ENCODE measurements at regions not wholly inside any gene's neighbourhood (a gene's known extent, or its start where the extent isn't known, plus 50 kb on each side); places are given as distances from the start of the nearest gene placed in this dataset.

DNA sequence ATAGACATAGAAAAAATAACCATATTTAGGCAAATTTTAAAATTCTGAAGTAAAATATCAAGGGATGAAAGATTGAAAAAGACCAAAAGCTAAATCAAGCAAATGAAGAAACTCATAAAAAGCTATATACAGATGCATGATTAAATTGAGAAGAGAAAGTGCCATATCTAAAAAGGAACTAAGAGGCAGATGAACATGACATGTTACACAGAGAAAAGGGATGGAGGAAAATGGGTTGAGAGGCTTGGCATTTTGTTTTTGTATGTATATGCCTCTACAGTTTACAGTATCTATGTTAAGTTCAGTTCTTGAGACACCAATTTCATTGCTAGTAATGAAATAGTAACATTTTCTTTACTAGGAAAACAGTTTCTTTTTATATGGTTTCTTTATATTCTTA is 1507.4 kb upstream of the SPRY2 start:
- no peak for TF ChIP-seq ZFX (IDR thresholded peaks at IDR 0.05)
- TF ChIP-seq, protein P1, sequence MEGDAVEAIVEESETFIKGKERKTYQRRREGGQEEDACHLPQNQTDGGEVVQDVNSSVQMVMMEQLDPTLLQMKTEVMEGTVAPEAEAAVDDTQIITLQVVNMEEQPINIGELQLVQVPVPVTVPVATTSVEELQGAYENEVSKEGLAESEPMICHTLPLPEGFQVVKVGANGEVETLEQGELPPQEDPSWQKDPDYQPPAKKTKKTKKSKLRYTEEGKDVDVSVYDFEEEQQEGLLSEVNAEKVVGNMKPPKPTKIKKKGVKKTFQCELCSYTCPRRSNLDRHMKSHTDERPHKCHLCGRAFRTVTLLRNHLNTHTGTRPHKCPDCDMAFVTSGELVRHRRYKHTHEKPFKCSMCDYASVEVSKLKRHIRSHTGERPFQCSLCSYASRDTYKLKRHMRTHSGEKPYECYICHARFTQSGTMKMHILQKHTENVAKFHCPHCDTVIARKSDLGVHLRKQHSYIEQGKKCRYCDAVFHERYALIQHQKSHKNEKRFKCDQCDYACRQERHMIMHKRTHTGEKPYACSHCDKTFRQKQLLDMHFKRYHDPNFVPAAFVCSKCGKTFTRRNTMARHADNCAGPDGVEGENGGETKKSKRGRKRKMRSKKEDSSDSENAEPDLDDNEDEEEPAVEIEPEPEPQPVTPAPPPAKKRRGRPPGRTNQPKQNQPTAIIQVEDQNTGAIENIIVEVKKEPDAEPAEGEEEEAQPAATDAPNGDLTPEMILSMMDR (conservative IDR thresholded peaks at IDR 0.05), result no peak
- H3K27ac ChIP-seq, result no peak overlapping the region

DNA sequence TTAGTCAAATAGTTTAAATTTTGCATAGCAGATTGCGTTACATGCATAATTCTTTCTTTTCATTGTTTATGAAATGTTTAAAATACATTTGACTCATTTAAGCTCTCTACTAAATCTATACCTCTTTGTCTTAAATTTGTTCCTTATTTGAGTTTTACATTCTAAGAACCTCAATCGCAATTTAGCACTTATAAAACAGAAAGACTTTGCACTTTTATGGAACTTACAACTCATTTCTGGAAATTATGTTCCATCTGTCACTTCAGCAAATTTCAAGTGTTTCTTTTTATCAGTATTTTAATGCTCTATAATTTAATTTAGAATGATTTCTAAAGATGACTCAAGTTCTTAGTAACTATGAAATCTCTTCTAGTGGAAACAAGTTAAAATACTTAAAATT is 1505.8 kb upstream of the SPRY2 start:
- TF ChIP-seq, protein P1 (conservative IDR thresholded peaks at IDR 0.05), result no peak
- TF ChIP-seq ZFX (IDR thresholded peaks at IDR 0.05), result no peak
- H3K27ac ChIP-seq, result no peak overlapping the region

- TF ChIP-seq, protein P1 (conservative IDR thresholded peaks at IDR 0.05), result no peak
- no peak for TF ChIP-seq ZFX (IDR thresholded peaks at IDR 0.05)
- no peak overlapping the region for H3K27ac ChIP-seq
Observed at GRCh38 chr13:81821259-81821658, 1480.3 kb upstream of the SPRY2 start.

DNA sequence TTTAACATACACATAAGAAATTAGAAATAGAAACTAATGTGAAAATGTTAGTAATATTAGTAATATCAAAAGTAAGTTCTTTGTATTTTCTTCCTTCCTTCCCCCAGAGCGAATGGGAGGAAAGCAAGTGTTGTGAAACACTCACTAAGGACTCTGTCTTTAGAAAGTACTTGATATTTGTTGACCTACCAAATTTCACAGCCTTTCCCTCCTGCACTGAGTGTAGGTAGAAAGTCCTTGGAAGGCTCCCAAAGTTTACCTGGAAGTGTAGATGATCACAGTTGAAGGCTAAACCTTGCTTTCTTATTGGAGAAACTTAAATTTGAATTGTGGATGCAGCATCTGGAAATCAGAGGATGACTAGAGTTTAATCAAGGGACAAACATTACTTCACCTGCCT is 1459.5 kb upstream of the SPRY2 start:
- TF ChIP-seq, protein P1 (conservative IDR thresholded peaks at IDR 0.05), result no peak
- TF ChIP-seq ZFX (IDR thresholded peaks at IDR 0.05), result no peak
- no peak overlapping the region for H3K27ac ChIP-seq

DNA sequence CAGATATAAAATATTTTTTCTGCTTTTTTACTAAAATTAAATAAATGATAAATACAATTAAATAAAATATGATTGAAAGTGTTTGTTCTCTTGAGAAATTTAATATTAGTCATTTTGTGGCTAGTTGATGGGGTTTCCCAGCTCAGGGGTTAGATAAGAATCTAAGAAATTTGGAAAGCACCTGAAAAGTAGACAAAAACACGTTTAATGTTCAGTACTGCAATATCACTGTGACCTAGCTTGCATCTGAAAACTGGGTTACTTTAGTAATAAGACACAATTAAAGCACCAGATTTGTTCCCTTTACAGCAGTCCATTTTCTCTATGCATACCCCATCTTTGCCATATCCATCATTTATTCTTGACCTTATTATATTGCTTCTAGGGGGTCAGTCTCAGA is 1454.8 kb upstream of the SPRY2 start:
- no peak overlapping the region for H3K27ac ChIP-seq
- no peak for TF ChIP-seq ZFX (IDR thresholded peaks at IDR 0.05)
- TF ChIP-seq, protein P1 (conservative IDR thresholded peaks at IDR 0.05), result no peak

DNA sequence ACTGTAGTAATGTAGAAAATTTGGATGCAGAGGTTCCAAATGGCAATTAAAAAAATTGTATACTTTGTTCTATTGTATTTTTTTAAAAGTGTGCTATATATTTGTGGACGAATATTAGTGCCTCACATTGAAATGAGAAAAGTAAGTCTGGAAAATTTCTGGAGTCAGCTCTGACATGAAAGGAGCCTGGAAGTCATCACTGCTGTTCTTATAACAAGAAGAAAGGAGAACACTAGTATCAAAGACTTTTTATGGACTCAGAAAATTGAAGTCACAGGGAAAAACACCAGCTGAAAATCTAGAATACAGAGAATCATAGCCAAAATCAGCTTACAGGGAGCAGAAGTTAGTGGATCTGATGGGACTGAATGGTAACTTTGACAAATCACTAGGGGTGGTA is 1450.7 kb upstream of the SPRY2 start:
- TF ChIP-seq, protein P1 (conservative IDR thresholded peaks at IDR 0.05), result no peak
- no peak for TF ChIP-seq ZFX (IDR thresholded peaks at IDR 0.05)

DNA sequence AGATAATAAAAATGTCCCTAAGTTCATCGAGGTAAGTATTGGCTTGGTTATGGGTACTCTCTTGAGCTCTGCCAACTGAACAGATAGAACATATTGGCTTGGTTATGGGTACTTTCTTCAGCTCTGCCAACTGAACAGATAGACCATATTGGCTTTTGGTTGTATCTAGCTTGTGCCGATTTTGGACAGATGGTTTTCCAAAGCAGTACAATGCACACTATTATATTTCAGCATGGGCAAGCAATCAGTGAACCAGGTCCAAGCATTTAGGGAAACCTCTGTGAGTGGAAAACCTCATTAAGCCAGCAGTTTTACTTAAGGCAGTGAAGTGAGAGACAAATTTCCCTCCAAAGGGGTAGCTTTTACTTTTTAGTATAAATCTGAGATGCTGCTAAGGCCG is 1440.5 kb upstream of the SPRY2 start:
- TF ChIP-seq, protein P1 (conservative IDR thresholded peaks at IDR 0.05), result no peak
- TF ChIP-seq ZFX (IDR thresholded peaks at IDR 0.05), result no peak
- no peak overlapping the region for H3K27ac ChIP-seq

More for the DNA sequence above, 1450.7 kb upstream of the SPRY2 start:
- H3K27ac ChIP-seq, result no peak overlapping the region
